IMR-90 (cell line): ENCODE measurements at regions not wholly inside any gene's neighbourhood (a gene's known extent, or its start where the extent isn't known, plus 50 kb on each side); places are given as distances from the start of the nearest gene placed in this dataset.

Experiments used
- ATAC-seq: fragments of 200-7000 bp; cut with Tn5 transposase; 2 replicates; pipeline ENCODE4 v1.9.1; 2020; ENCODE audit warnings: low read depth, mild to moderate bottlenecking, moderate library complexity
- BruUV-seq: library from RNA; stranded (reverse); fragments of 400-500 nt; replicated peaks from 2 replicates; lab custom pipeline; 2021; lab: Mats Ljungman, UMichigan
- CTCF ChIA-PET: fragments of 300-600 bp; formaldehyde crosslinking; extraction: SDS; loops from one replicate; lab custom pipeline; 2021; ENCODE audit warnings: antibody characterized with exemption; lab: Yijun Ruan, JAX
- POLR2A ChIA-PET: fragments of 300-600 bp; sonication (Branson Sonifier 250); formaldehyde crosslinking; loops from one replicate; lab custom pipeline; 2022; ENCODE audit warnings: antibody characterized with exemption; ENCODE audit not compliant: unreplicated experiment; lab: Charles Lee
- DNase-seq: peaks from one replicate; pipeline ENCODE4 v3.0.0; 2013
- H2AFZ ChIP-seq: replicated peaks from 2 replicates; pipeline ENCODE3; 2013; ENCODE audit warnings: low read length, mild to moderate bottlenecking; ENCODE audit not compliant: poor library complexity
- H2AK5ac ChIP-seq: 2 replicates; pipeline ENCODE4 v1.6.1; 2013; ENCODE audit warnings: low read depth, low read length, inconsistent platforms
- H2AK9ac ChIP-seq: replicated peaks from 2 replicates; pipeline ENCODE3; 2013; ENCODE audit warnings: mild to moderate bottlenecking, low read depth, low read length, moderate library complexity; ENCODE audit not compliant: poor library complexity
- H2BK120ac ChIP-seq: 2 replicates; pipeline ENCODE4 v1.6.1; 2013; ENCODE audit warnings: low read depth, low read length, inconsistent platforms
- H2BK15ac ChIP-seq: 3 replicates; pipeline ENCODE4 v1.6.1; 2013; ENCODE audit warnings: low read depth, low read length, inconsistent platforms
- H2BK20ac ChIP-seq: 2 replicates; pipeline ENCODE4 v1.6.1; 2013; ENCODE audit warnings: low read depth, mild to moderate bottlenecking, inconsistent platforms, low read length, moderate library complexity
- H2BK5ac ChIP-seq: 2 replicates; pipeline ENCODE4 v1.6.1; 2013; ENCODE audit warnings: mild to moderate bottlenecking, low read depth, low read length, inconsistent platforms; ENCODE audit not compliant: poor library complexity, severe bottlenecking
- H3K14ac ChIP-seq: replicated peaks from 2 replicates; pipeline ENCODE4 v1.6.1; 2013; ENCODE audit warnings: low read depth, low read length, inconsistent platforms
- H3K18ac ChIP-seq: 2 replicates; pipeline ENCODE4 v1.6.1; 2013; ENCODE audit warnings: low read depth, low read length, control low read depth
- H3K23ac ChIP-seq: 2 replicates; pipeline ENCODE4 v1.6.1; 2013; ENCODE audit warnings: low read depth, low read length, inconsistent platforms
- H3K27ac ChIP-seq: 2 replicates; pipeline ENCODE4 v1.5.1; 2013; ENCODE audit warnings: mild to moderate bottlenecking, control low read depth, low read length; ENCODE audit not compliant: insufficient read depth
- H3K27me3 ChIP-seq: 2 replicates; pipeline ENCODE4 v1.6.1; 2013; ENCODE audit warnings: low read length; ENCODE audit not compliant: control insufficient read depth, insufficient read depth
- H3K36me3 ChIP-seq: 2 replicates; pipeline ENCODE4 v1.6.1; 2013; ENCODE audit warnings: low read length, mixed read lengths; ENCODE audit not compliant: control insufficient read depth, insufficient read depth
- H3K4ac ChIP-seq: 2 replicates; pipeline ENCODE4 v1.6.1; 2013; ENCODE audit warnings: low read depth, low read length, inconsistent platforms
- H3K4me1 ChIP-seq: 2 replicates; pipeline ENCODE4 v1.6.1; 2013; ENCODE audit warnings: low read length, mixed read lengths; ENCODE audit not compliant: control insufficient read depth, insufficient read depth
- H3K4me2 ChIP-seq: 2 replicates; pipeline ENCODE4 v1.6.1; 2013; ENCODE audit warnings: low read depth, mild to moderate bottlenecking, control low read depth, low read length, moderate library complexity
- H3K4me3 ChIP-seq: 2 replicates; pipeline ENCODE4 v1.5.1; 2013; ENCODE audit warnings: low read depth, mild to moderate bottlenecking, control low read depth, low read length, moderate library complexity; ENCODE audit not compliant: insufficient read depth
- H3K56ac ChIP-seq: 2 replicates; pipeline ENCODE4 v1.6.1; 2013; ENCODE audit warnings: low read length, inconsistent platforms; ENCODE audit not compliant: insufficient read depth; ENCODE audit errors: extremely low read depth
- H3K79me1 ChIP-seq, 2 experiments: 2 replicates each; pipeline ENCODE4 v1.6.1; 2013; ENCODE audit warnings: low read length in 2 of 2, inconsistent platforms in 1 of 2, low read depth in 1 of 2
- H3K9ac ChIP-seq: 2 replicates; pipeline ENCODE4 v1.6.1; 2013; ENCODE audit warnings: low read depth, low read length, control low read depth
- H3K9me1 ChIP-seq: 2 replicates; pipeline ENCODE4 v1.6.1; 2013; ENCODE audit warnings: low read length, inconsistent platforms; ENCODE audit not compliant: insufficient read depth
- H3K9me3 ChIP-seq: 2 replicates; pipeline ENCODE4 v1.6.1; 2013; ENCODE audit warnings: low read length; ENCODE audit not compliant: control insufficient read depth, insufficient read depth
- H4K20me1 ChIP-seq: 2 replicates; pipeline ENCODE4 v1.6.1; 2013; ENCODE audit warnings: low read length, inconsistent platforms; ENCODE audit not compliant: insufficient read depth
- H4K5ac ChIP-seq: 2 replicates; pipeline ENCODE4 v1.6.1; 2013; ENCODE audit warnings: mild to moderate bottlenecking, low read depth, low read length, control low read depth
- H4K8ac ChIP-seq, 2 experiments: 2 replicates each; pipeline ENCODE4 v1.6.1; 2013; ENCODE audit warnings: low read depth in 2 of 2, low read length in 2 of 2, control low read depth in 1 of 2, inconsistent platforms in 1 of 2
- H4K91ac ChIP-seq: 2 replicates; pipeline ENCODE4 v1.6.1; 2013; ENCODE audit warnings: low read depth, low read length, inconsistent platforms; ENCODE audit not compliant: insufficient read depth
- FOS ChIP-seq: fragments of 150-350 bp; IDR thresholded peaks from 2 replicates; pipeline ENCODE4 v1.6.1; 2016; ENCODE audit warnings: low read depth, low read length
- MAFK ChIP-seq: IDR thresholded peaks from 2 replicates; pipeline ENCODE4 v1.6.1; 2012; ENCODE audit warnings: low read depth, low read length, improper control_type of control experiment
- MAZ ChIP-seq: IDR thresholded peaks from 2 replicates; pipeline ENCODE4 v1.6.1; 2012; ENCODE audit warnings: low read depth, mild to moderate bottlenecking, low read length, improper control_type of control experiment, moderate library complexity, borderline replicate concordance
- NFE2L2 ChIP-seq: fragments of 150-350 bp; IDR thresholded peaks from 2 replicates; pipeline ENCODE4 v1.6.1; 2016; ENCODE audit warnings: low read depth, mild to moderate bottlenecking, low read length
- POLR2A ChIP-seq: IDR thresholded peaks from 2 replicates; pipeline ENCODE4 v1.6.1; 2012; ENCODE audit warnings: mild to moderate bottlenecking, low read depth, low read length
- RAD21 ChIP-seq: IDR thresholded peaks from 2 replicates; pipeline ENCODE4 v1.6.1; 2012; ENCODE audit warnings: low read length, improper control_type of control experiment
- RFX5 ChIP-seq: IDR thresholded peaks from 2 replicates; pipeline ENCODE4 v1.8.0; 2012; ENCODE audit warnings: low read depth, mild to moderate bottlenecking, low read length, moderate library complexity
- WGBS, 2 experiments: methylation state at CpG; one replicate each; pipeline versions ENCODE4 v1.1.5 to v1.1.7; 2013; ENCODE audit warnings: missing lambda C conversion rate in 2 of 2; ENCODE audit not compliant: insufficient read length in 1 of 2; ENCODE audit errors: extremely low coverage in 2 of 2; 5-methylcytosine and 5-hydroxymethylcytosine counted together
- dilution Hi-C: fragments of 300-500 bp; cut with HindIII; formaldehyde crosslinking; loops from one replicate; pipeline ENCODE4 v1.14.3; 2018; ENCODE audit warnings: low sequenced_read_pairs; ENCODE audit not compliant: unreplicated experiment
- in situ Hi-C: fragments of 300-500 bp; cut with MboI; formaldehyde crosslinking; loops from 3 replicates; pipeline ENCODE4 v1.14.3; 2019; ENCODE audit warnings: low sequenced_read_pairs, inconsistent platforms, mixed read lengths
- intact Hi-C: fragments of 100-400 bp; cut with micrococcal nuclease; formaldehyde crosslinking; loops from 2 replicates; pipeline ENCODE4 v1.10.0; 2022
- TF ChIP-seq, protein P1 (sequence below): fragments of 150-350 bp; IDR thresholded peaks from 2 replicates; pipeline ENCODE4 v1.6.1; 2016; ENCODE audit warnings: low read depth, mild to moderate bottlenecking, low read length, moderate library complexity, borderline replicate concordance

DNA sequence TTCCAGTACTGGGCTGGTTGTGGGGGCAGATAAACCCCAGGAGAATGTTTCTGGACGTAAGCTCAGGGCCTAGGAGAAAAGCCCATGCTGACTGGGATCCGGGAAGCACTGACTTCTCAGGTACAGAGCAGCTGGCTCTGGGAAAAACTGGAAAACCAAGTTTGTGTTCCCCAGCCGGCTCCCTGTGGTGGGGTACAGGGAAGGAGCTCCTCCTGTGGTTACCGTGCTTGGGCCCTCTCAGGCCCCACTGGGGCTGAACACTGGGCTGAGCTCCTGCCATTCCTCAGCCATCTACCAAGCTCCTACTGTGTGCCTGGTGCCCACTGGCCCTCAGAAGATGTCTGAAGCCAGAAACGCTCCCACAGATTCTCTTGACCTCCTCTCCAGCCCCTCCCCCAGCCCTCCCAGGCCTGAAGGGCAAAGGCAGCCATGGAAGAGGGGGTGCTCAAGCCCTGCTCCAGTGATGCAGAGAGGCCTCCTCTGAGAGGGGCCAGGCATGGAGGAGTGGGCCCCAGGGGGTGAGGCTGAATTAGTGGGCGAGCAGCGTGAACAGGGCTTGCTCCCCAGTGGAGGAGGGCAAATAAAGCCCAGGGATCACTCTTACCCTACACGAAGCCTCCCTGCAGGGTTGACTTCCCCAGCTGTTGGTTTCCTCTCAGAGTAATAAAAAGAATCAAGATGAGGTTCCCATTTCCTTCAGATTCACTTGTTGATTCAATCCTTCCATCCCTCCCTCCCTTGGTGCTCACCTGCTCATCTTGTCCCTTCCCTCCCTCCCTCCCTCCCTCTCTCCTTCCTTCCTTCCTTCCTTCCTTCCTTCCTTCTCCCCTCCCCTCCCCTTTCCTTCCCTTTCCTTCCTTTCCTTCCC is 100.0 kb downstream of the VEGFA start (continued):
- no peak for TF ChIP-seq MAZ

- H3K23ac ChIP-seq, result no peak overlapping the region
- no peak overlapping the region for H2AK5ac ChIP-seq
- no peaks in the 10 kb centered on the region; the same call in 1 of the 2 replicates for H3K4me1 ChIP-seq
- H3K4me2 ChIP-seq, result no peak overlapping the region
- no peak overlapping the region for H4K8ac ChIP-seq
- intact Hi-C loops (no loop called here), in situ Hi-C loops (no loop called here), dilution Hi-C loops (no loop called here)
- no TSS peak for BruUV-seq
- no peak for TF ChIP-seq RAD21
- TF ChIP-seq, protein P1, sequence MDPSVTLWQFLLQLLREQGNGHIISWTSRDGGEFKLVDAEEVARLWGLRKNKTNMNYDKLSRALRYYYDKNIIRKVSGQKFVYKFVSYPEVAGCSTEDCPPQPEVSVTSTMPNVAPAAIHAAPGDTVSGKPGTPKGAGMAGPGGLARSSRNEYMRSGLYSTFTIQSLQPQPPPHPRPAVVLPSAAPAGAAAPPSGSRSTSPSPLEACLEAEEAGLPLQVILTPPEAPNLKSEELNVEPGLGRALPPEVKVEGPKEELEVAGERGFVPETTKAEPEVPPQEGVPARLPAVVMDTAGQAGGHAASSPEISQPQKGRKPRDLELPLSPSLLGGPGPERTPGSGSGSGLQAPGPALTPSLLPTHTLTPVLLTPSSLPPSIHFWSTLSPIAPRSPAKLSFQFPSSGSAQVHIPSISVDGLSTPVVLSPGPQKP, result no peak
- TF ChIP-seq MAFK, result no peak
- no peak for TF ChIP-seq FOS
- TF ChIP-seq POLR2A, result no peak
- no peak for TF ChIP-seq NFE2L2
- TF ChIP-seq RFX5, result no peak
- TF ChIP-seq MAZ, result no peak
- no peak overlapping the region for H2BK120ac ChIP-seq
- WGBS, 2 experiments, result no CpG with 5 or more reads among the region's 12 CpGs
- H3K9me1 ChIP-seq, result no peaks in the 10 kb centered on the region
- H3K56ac ChIP-seq, result no peak overlapping the region
- H3K14ac ChIP-seq, result no peak overlapping the region
- H3K27me3 ChIP-seq, result peaks cover 54% of the 10 kb centered on the region
- H3K4ac ChIP-seq, result no peak overlapping the region
- CTCF ChIA-PET, result no interaction called here
- ATAC-seq (no peak), DNase-seq (no peak)
- H2AK9ac ChIP-seq, result no peak overlapping the region
- no peak overlapping the region for H3K4me3 ChIP-seq
- no peak overlapping the region for H3K9ac ChIP-seq
- no peak overlapping the region for H2AFZ ChIP-seq
- H4K20me1 ChIP-seq, result no peaks in the 10 kb centered on the region
- H3K18ac ChIP-seq, result no peak overlapping the region
- H3K36me3 ChIP-seq, result no peaks in the 10 kb centered on the region
- H3K27ac ChIP-seq, result no peak overlapping the region
- H2BK20ac ChIP-seq, result no peak overlapping the region
- H2BK15ac ChIP-seq, result no peak overlapping the region
- H4K5ac ChIP-seq, result no peak overlapping the region
- H2BK5ac ChIP-seq, result no peak overlapping the region
- POLR2A ChIA-PET, result no interaction called here
- no peak overlapping the region for H4K91ac ChIP-seq
- no peaks in the 10 kb centered on the region for H3K9me3 ChIP-seq
- H3K79me1 ChIP-seq, result no peaks in the 10 kb centered on the region
Observed at GRCh38 chr6:43869079-43869710, 99.2 kb downstream of the VEGFA start.
